Omental fat pad (tissue), 3 donors: ENCODE measurements at regions not wholly inside any gene's neighbourhood (a gene's known extent, or its start where the extent isn't known, plus 50 kb on each side); places are given as distances from the start of the nearest gene placed in this dataset.

Source experiments
- ATAC-seq: fragments of 150-250 bp; one replicate; pipeline ENCODE4 v1.9.1; 2016; ENCODE audit warnings: mild to moderate bottlenecking, moderate library complexity; ENCODE audit not compliant: low FRiP score
- DNase-seq: peaks from one replicate; pipeline ENCODE4 v3.0.0-alpha.2; 2019; ENCODE audit warnings: low spot score
- TF ChIP-seq, protein P1 (sequence below), 3 donors: fragments of 450-650 bp; IDR thresholded peaks; one replicate each; pipeline ENCODE4 v1.5.1; 2016 to 2017; ENCODE audit warnings: antibody characterized with exemption in 3 of 3, mild to moderate bottlenecking in 3 of 3, moderate library complexity in 2 of 3

DNA sequence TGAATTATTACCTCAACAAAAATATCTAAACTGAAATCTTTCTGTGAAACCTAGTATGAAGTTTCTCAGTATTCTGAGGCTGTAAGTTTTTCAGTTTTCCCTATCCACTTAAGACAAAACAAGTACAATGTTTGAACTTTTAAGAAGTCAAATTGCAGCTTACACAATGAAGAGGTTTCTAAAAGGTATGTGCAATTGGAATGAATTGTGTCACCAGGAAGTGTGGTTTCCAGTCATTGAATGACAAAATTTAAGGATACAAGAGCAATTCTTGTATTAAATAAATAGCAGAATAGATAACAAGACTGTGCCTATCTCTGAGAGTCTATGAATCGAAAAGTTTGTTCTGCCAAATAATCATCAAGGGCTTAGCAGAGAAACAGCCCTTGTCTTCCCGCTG lies 207.3 kb downstream of the ANKRD50 start:
- DNase-seq (no peak), ATAC-seq (no peak)
- TF ChIP-seq, protein P1, sequence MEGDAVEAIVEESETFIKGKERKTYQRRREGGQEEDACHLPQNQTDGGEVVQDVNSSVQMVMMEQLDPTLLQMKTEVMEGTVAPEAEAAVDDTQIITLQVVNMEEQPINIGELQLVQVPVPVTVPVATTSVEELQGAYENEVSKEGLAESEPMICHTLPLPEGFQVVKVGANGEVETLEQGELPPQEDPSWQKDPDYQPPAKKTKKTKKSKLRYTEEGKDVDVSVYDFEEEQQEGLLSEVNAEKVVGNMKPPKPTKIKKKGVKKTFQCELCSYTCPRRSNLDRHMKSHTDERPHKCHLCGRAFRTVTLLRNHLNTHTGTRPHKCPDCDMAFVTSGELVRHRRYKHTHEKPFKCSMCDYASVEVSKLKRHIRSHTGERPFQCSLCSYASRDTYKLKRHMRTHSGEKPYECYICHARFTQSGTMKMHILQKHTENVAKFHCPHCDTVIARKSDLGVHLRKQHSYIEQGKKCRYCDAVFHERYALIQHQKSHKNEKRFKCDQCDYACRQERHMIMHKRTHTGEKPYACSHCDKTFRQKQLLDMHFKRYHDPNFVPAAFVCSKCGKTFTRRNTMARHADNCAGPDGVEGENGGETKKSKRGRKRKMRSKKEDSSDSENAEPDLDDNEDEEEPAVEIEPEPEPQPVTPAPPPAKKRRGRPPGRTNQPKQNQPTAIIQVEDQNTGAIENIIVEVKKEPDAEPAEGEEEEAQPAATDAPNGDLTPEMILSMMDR (IDR thresholded peaks at IDR 0.05): no peak

- ATAC-seq (no peak), DNase-seq (no peak)
- TF ChIP-seq, protein P1 (IDR thresholded peaks at IDR 0.05): no peak
Observed at GRCh38 chr4:124509151-124509550, 203.4 kb downstream of the ANKRD50 start.

DNA sequence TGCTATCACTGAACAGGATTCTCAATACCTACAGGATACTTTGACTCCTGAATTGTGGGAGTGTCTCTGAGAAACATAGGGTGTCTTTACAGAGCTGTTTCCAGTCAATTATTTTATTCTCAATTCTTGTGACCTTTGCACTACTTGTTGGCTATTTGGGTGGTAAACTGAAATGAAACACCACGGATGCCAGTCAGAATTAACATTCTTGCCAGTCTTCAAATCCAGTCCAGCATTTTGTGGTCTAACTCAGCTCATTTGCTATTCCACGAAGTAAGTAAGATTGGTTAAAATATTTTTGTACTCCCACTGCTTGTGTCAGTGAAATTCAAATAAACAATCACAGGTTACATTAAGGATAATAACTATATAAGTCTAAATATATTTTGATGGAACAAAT lies 197.9 kb downstream of the ANKRD50 start:
- TF ChIP-seq, protein P1 (IDR thresholded peaks at IDR 0.05): no peak
- ATAC-seq (no peak), DNase-seq (no peak)

GRCh38 chr4:124515591-124515990 lies 196.9 kb downstream of the ANKRD50 start:
- TF ChIP-seq, protein P1 (IDR thresholded peaks at IDR 0.05): no peak
- DNase-seq: no peak
- no peak for ATAC-seq

GRCh38 chr4:124519196-124519595 lies 193.3 kb downstream of the ANKRD50 start:
- TF ChIP-seq, protein P1 (IDR thresholded peaks at IDR 0.05): no peak
- no peak for ATAC-seq

GRCh38 chr4:124523816-124524215 lies 188.7 kb downstream of the ANKRD50 start:
- TF ChIP-seq, protein P1 (IDR thresholded peaks at IDR 0.05): no peak
- no peak for DNase-seq
- ATAC-seq: no peak

More at GRCh38 chr4:124519196-124519595, 193.3 kb downstream of the ANKRD50 start:
- no peak for DNase-seq

DNA sequence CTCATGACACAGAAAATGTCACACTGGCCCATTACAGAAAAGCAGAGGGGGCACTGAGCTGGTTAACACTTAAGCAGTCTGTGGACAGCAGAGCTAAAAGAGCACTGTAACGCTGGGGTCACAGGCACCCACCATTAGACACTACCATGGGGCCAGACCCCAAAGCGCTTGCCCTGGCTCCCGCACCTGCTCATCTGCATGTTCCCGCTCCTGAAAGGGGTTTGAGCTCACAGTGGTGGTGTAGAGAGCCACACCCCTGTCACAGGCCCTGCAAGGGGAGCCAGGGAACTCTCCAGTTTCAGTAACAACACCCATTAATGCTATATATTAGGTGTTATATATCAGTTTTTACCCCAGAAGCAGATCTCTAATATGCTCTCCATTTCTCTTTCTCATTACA lies 187.0 kb downstream of the ANKRD50 start:
- DNase-seq (no peak), ATAC-seq (no peak)
- TF ChIP-seq, protein P1 (IDR thresholded peaks at IDR 0.05): no peak
